Activated T-cell treated with anti-CD3 and anti-CD28 coated beads, Interleukin-2, amount 50 U/mL, for 24 hours (primary cell): ENCODE measurements at regions not wholly inside any gene's neighbourhood (a gene's known extent, or its start where the extent isn't known, plus 50 kb on each side); places are given as distances from the start of the nearest gene placed in this dataset.

Experiments
- DNase-seq: peaks from one replicate; pipeline ENCODE4 v3.0.0-alpha.2; 2020
- H3K27ac Mint-ChIP-seq: 2 replicates; pipeline ENCODE4 v1.8.0; 2020; ENCODE audit warnings: mild to moderate bottlenecking, mixed read lengths
- H3K27me3 Mint-ChIP-seq: 2 replicates; pipeline ENCODE4 v1.8.0; 2020; ENCODE audit warnings: mixed read lengths
- H3K36me3 Mint-ChIP-seq: 2 replicates; pipeline ENCODE4 v1.8.0; 2020; ENCODE audit warnings: low read depth, mixed read lengths
- H3K4me1 Mint-ChIP-seq: 2 replicates; pipeline ENCODE4 v1.8.0; 2020; ENCODE audit warnings: low read depth, mixed read lengths
- H3K4me3 Mint-ChIP-seq: 2 replicates; pipeline ENCODE4 v1.8.0; 2020; ENCODE audit warnings: mild to moderate bottlenecking, moderate library complexity, mixed read lengths
- H3K9me3 Mint-ChIP-seq: 2 replicates; pipeline ENCODE4 v1.8.0; 2020; ENCODE audit warnings: mixed read lengths

DNA sequence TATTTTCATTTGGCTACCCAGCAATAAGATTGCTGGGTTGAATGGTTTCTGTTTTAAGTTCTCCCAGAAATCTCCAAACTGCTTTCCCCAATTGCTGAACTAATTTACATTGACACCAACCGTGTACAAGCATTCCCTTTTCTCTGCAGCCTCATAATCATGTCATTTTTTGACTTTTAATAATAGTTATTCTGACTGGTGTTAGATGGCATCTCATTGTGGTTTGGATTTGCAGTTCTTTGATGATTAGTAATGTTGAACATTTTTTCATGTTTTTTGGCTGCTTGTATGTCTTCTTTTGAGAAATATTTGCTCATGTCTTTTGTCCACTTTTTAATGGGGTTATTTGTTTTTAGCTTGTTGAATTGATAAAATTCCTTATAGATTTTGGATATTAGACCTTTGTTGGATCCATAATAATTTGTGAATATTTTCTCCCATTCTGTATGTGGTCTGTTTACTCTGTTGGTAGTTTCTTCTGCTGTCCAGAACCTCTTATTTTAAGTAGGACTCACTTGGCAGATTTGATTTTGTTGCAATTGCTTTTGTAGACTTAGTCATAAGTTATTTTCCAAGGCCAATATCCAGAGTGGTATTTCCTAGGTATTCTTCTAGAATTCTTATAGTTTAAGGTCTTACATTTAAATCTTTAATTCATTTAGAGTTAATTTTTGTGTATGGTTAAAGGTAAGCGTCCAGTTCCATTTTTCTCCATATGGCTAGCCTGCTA, 793.7 kb downstream of the BRINP1 start:
- no peak overlapping the region for H3K4me3 Mint-ChIP-seq
- no peaks in the 10 kb centered on the region for H3K4me1 Mint-ChIP-seq
- H3K27ac Mint-ChIP-seq: no peak overlapping the region
- no peak for DNase-seq
- H3K27me3 Mint-ChIP-seq: no peaks in the 10 kb centered on the region
- H3K9me3 Mint-ChIP-seq: peaks cover 16% of the 10 kb centered on the region
- no peaks in the 10 kb centered on the region for H3K36me3 Mint-ChIP-seq

- H3K4me1 Mint-ChIP-seq: no peaks in the 10 kb centered on the region
- DNase-seq: no peak
- H3K27ac Mint-ChIP-seq: no peak overlapping the region
- no peak overlapping the region for H3K4me3 Mint-ChIP-seq
- no peaks in the 10 kb centered on the region for H3K36me3 Mint-ChIP-seq
- H3K27me3 Mint-ChIP-seq: no peaks in the 10 kb centered on the region
- H3K9me3 Mint-ChIP-seq: peaks cover 16% of the 10 kb centered on the region
These were observed 792.1 kb downstream of the BRINP1 start for GRCh38 chr9:118577121-118577520.

DNA sequence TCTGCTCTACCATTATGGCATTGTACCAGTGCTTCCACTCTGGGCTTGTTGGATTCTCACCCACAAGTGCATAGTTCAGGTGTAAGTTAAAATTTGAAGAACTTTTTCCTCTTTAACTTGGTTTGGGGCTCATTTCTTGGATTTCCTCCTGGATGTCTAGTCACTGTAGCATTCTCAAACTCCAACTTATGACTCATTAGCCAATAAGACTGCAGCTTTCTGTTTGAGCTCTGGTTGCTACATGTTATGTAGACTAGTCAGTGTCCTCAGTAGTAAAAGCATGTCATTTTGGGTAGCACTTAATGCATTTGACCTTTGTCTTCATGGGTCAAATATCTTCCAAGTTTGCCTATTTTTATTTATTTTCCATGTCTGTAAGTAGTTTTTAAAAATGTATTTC, 790.8 kb downstream of the BRINP1 start:
- H3K36me3 Mint-ChIP-seq: no peaks in the 10 kb centered on the region
- no peaks in the 10 kb centered on the region for H3K4me1 Mint-ChIP-seq
- H3K9me3 Mint-ChIP-seq: peaks cover 14% of the 10 kb centered on the region
- H3K27me3 Mint-ChIP-seq: no peaks in the 10 kb centered on the region
- H3K4me3 Mint-ChIP-seq: no peak overlapping the region
- no peak overlapping the region for H3K27ac Mint-ChIP-seq
- DNase-seq: no peak

- no peaks in the 10 kb centered on the region for H3K27me3 Mint-ChIP-seq
- no peaks in the 10 kb centered on the region for H3K36me3 Mint-ChIP-seq
- DNase-seq: no peak
- no peaks in the 10 kb centered on the region for H3K4me1 Mint-ChIP-seq
- H3K9me3 Mint-ChIP-seq: peaks cover 17% of the 10 kb centered on the region
- no peak overlapping the region for H3K4me3 Mint-ChIP-seq
- no peak overlapping the region for H3K27ac Mint-ChIP-seq
These were observed 785.8 kb downstream of the BRINP1 start for GRCh38 chr9:118583414-118583813.

GRCh38 chr9:118586978-118587377, 782.3 kb downstream of the BRINP1 start:
- Mint-ChIP-seq H3K36me3 (no peaks in the 10 kb centered on the region), H3K4me3 (no peak overlapping the region), H3K27ac (no peak overlapping the region), H3K4me1 (no peaks in the 10 kb centered on the region), H3K9me3 (peaks cover 17% of the 10 kb centered on the region), H3K27me3 (no peaks in the 10 kb centered on the region)
- no peak for DNase-seq

DNA sequence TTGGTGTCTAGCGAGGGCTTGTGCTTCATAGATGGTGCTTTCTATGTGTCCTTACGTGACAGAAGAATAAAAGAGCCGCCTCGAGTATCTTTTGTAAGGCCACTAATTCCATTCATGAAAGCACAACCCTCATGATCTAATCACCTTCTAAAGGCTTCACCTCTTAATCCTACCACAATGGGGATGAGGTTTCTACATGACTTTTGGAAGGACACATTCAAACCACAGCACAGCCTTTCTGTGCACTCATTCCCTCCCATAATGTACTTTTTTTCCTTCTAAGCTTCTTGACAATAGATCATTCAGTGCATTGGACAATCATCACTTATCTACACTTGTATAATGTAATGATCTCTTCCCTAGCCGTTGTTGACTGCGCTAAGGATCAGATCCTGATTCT, 774.8 kb downstream of the BRINP1 start:
- H3K27ac Mint-ChIP-seq: no peak overlapping the region
- no peak overlapping the region for H3K4me3 Mint-ChIP-seq
- H3K4me1 Mint-ChIP-seq: no peaks in the 10 kb centered on the region
- no peaks in the 10 kb centered on the region for H3K27me3 Mint-ChIP-seq
- H3K36me3 Mint-ChIP-seq: no peaks in the 10 kb centered on the region
- peaks cover 4% of the 10 kb centered on the region for H3K9me3 Mint-ChIP-seq
- DNase-seq: no peak

DNA sequence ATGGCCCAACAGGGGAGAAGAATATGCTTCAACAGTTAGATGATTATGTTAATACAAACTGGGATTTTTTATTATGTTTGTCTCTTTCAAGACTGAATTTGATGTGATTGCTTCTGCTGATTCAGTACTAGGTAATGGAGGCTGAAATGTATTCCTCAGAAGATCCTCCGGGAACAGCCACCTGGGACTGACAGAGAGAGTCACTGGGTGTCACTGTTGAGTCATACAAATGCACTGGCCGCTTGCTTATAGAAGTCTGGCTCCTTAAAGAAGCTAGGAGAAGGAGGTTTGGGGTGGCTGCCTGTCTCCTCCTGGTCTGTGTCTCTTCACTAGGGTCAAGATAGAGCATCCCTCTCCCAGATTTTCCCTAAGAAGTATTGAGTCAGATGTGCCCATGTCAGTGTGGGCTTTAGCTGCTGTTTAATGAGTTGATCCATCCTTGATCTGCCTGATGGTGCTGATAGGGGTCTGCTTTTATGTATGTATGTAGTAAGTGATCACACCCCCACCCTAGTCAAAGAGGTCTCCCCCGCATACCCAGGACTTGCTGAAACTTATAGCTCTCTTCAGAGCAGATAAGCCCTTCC, 773.4 kb downstream of the BRINP1 start:
- H3K27me3 Mint-ChIP-seq: no peaks in the 10 kb centered on the region
- H3K36me3 Mint-ChIP-seq: no peaks in the 10 kb centered on the region
- no peak for DNase-seq
- H3K9me3 Mint-ChIP-seq: peaks cover 4% of the 10 kb centered on the region
- H3K4me1 Mint-ChIP-seq: no peaks in the 10 kb centered on the region
- H3K27ac Mint-ChIP-seq: no peak overlapping the region
- no peak overlapping the region for H3K4me3 Mint-ChIP-seq

GRCh38 chr9:118596374-118597015, 772.7 kb downstream of the BRINP1 start:
- DNase-seq: no peak
- no peak overlapping the region for H3K4me3 Mint-ChIP-seq
- H3K27me3 Mint-ChIP-seq: no peaks in the 10 kb centered on the region
- peaks cover 4% of the 10 kb centered on the region for H3K9me3 Mint-ChIP-seq
- H3K27ac Mint-ChIP-seq: no peak overlapping the region
- H3K36me3 Mint-ChIP-seq: no peaks in the 10 kb centered on the region
- no peaks in the 10 kb centered on the region for H3K4me1 Mint-ChIP-seq

DNA sequence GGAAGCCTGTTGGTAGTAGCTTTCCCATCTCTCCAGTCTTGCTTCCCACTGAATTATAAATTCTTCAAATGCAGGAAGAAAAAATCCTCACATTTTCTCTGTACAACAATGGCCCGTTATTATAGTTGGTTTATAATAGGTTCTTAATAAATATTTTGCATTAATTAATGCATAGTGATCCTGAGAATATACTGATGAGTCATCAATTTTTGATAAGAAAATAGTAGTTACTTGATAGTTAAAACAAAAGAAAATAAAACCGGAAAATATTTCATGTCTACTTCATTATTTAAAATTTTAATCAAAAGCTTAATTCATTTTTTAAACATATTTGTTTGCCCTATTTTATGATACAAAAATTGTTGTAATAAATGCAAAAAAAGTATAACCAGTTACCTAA, 762.6 kb downstream of the BRINP1 start:
- no peaks in the 10 kb centered on the region for H3K4me1 Mint-ChIP-seq
- no peaks in the 10 kb centered on the region for H3K36me3 Mint-ChIP-seq
- no peaks in the 10 kb centered on the region for H3K9me3 Mint-ChIP-seq
- DNase-seq: no peak
- H3K4me3 Mint-ChIP-seq: no peak overlapping the region
- no peaks in the 10 kb centered on the region for H3K27me3 Mint-ChIP-seq
- no peak overlapping the region for H3K27ac Mint-ChIP-seq

DNA sequence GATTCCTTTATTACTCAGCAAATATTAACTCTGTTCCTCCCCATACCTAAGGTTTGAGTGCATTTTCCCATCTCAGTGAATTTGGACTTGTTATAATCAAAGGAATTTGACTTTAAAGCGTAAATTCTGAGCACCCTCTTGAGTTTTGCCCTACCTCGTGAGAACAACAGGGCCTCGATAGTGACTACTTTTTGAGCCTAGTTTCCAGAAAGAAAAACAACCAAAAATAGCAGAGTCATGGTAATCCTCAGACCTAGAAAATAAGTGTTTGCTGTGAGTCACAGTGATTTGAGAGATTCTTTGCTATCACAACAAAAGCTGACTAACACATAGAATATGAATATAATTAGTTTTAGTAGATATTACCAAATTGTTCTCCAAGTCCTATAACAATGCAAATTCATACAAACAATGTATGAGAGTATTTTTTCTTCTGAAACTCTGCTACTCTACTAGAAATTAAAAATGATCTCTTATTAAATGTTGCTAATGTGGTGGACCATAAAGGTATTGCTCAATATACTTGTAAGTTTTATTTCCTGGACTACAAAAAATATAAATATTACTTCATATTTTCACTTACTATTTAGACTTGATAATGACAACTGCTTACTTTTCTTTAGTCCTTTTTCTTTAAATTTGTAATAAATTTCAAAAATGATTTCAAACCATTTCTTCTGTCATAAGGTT, 759.7 kb downstream of the BRINP1 start:
- no peaks in the 10 kb centered on the region for H3K4me1 Mint-ChIP-seq
- no peak for DNase-seq
- no peaks in the 10 kb centered on the region for H3K27me3 Mint-ChIP-seq
- H3K9me3 Mint-ChIP-seq: peaks cover 9% of the 10 kb centered on the region
- no peak overlapping the region for H3K4me3 Mint-ChIP-seq
- H3K27ac Mint-ChIP-seq: no peak overlapping the region
- no peaks in the 10 kb centered on the region for H3K36me3 Mint-ChIP-seq

DNA sequence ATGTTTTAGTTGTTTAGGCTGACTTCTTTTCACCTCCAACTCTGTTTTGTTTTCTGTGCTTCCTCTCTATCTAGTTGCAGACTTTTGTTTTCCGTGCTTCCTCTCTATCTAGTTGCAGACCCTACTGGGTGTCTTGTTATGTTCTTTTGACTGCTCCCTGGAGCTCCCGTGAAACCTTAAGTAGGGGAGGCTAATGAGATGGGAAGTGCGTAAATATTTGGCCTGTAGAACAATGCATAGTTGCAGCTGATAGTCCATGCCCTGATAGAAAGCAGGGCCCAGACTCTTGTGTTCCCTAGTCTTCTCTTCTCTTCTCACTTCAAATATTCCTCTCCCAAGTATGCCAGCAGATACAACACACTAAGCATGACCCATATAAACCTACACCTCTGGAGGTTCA, 757.0 kb downstream of the BRINP1 start:
- Mint-ChIP-seq H3K4me1 (no peaks in the 10 kb centered on the region), H3K27ac (no peak overlapping the region), H3K4me3 (no peak overlapping the region), H3K9me3 (peaks cover 16% of the 10 kb centered on the region), H3K27me3 (no peaks in the 10 kb centered on the region), H3K36me3 (no peaks in the 10 kb centered on the region)
- DNase-seq: no peak

GRCh38 chr9:118613996-118614395, 755.2 kb downstream of the BRINP1 start:
- Mint-ChIP-seq H3K27ac (no peak overlapping the region), H3K4me3 (no peak overlapping the region), H3K27me3 (no peaks in the 10 kb centered on the region), H3K36me3 (no peaks in the 10 kb centered on the region), H3K9me3 (peaks cover 18% of the 10 kb centered on the region), H3K4me1 (no peaks in the 10 kb centered on the region)
- no peak for DNase-seq

DNA sequence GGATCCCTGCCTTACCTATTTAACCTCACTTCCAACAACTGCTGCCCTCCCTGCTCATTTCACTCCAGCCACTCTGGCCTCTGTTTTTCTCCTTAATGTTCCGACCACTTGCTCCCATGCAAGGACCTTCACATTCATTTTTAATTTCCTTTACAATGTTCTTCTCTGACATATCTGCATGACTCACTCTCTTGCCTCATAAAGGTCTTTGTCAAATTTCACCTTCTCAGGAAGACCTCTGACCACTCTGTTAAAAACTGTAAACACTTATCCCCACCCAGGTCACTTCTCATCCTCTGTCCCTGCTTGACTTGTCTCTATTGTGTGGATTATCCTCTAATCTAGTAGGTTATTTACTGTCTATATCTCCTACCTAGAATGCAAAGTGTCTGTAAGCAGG, 751.2 kb downstream of the BRINP1 start:
- Mint-ChIP-seq H3K27me3 (no peaks in the 10 kb centered on the region), H3K9me3 (peaks cover 14% of the 10 kb centered on the region), H3K4me3 (no peak overlapping the region), H3K4me1 (no peaks in the 10 kb centered on the region), H3K27ac (no peak overlapping the region), H3K36me3 (no peaks in the 10 kb centered on the region)
- DNase-seq: no peak

GRCh38 chr9:118618849-118619248, 750.4 kb downstream of the BRINP1 start:
- no peak for DNase-seq
- H3K9me3 Mint-ChIP-seq: peaks cover 15% of the 10 kb centered on the region
- H3K4me1 Mint-ChIP-seq: no peaks in the 10 kb centered on the region
- H3K27ac Mint-ChIP-seq: no peak overlapping the region
- H3K36me3 Mint-ChIP-seq: no peaks in the 10 kb centered on the region
- no peak overlapping the region for H3K4me3 Mint-ChIP-seq
- H3K27me3 Mint-ChIP-seq: no peaks in the 10 kb centered on the region

DNA sequence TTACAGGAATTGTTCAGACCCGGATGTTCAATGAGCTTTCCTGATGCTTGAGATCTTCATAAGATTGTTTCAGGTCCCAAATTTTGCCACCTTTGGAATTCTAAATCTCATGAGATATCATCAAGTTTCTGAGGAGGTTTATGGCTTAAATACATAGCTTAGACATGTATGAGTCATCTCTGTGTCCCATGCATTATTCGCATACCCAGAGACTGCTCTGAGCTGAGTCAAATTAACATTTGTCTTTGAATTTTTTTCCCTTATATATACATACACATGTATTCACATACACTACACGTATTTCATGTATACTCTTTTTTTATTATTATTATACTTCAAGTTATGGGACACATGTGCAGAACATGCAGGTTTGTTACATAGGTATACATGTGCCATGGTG, 744.6 kb downstream of the BRINP1 start:
- no peak for DNase-seq
- no peak overlapping the region for H3K27ac Mint-ChIP-seq

More for the DNA sequence above, 744.6 kb downstream of the BRINP1 start:
- H3K4me3 Mint-ChIP-seq: no peak overlapping the region
- no peaks in the 10 kb centered on the region for H3K36me3 Mint-ChIP-seq
- H3K4me1 Mint-ChIP-seq: no peaks in the 10 kb centered on the region
- H3K9me3 Mint-ChIP-seq: peaks cover 5% of the 10 kb centered on the region
- H3K27me3 Mint-ChIP-seq: no peaks in the 10 kb centered on the region
